ENCODE measurements at regions not wholly inside any gene's neighbourhood (a gene's known extent, or its start where the extent isn't known, plus 50 kb on each side); places are given as distances from the start of the nearest gene placed in this dataset.

GRCh38 chr10:61830846-61831273, 70.6 kb upstream of the ARID5B start:
- TF ChIP-seq CTCF (conservative IDR thresholded peaks at IDR 0.05; ENCODE audit: low read length) (no peak), EZH2phosphoT487 (IDR thresholded peaks at IDR 0.05; ENCODE audit: borderline replicate concordance) (no peak)
